HepG2 (cell line): ENCODE measurements at regions not wholly inside any gene's neighbourhood (a gene's known extent, or its start where the extent isn't known, plus 50 kb on each side); places are given as distances from the start of the nearest gene placed in this dataset.
A peak's percentile ranks its signal among the peaks of the same experiment; 100 is the strongest.

Source experiments
- CREM ChIP-seq, 2 experiments: sonication (generic) in 1 of 2; formaldehyde crosslinking in 1 of 2; IDR thresholded peaks; 2 replicates each; pipeline versions ENCODE4 v1.4.0 to v1.6.1; 2016 to 2020; ENCODE audit warnings: antibody characterized with exemption in 1 of 2, mild to moderate bottlenecking in 1 of 2, missing genetic modification reagents in 1 of 2
- DPF2 ChIP-seq: sonication (generic); formaldehyde crosslinking; IDR thresholded peaks from 2 replicates; pipeline ENCODE4 v1.4.0; 2020; ENCODE audit warnings: mild to moderate bottlenecking, low read depth, missing genetic modification reagents, borderline replicate concordance
- E2F1 ChIP-seq: sonication (generic); formaldehyde crosslinking; IDR thresholded peaks from 2 replicates; pipeline ENCODE4 v1.5.0; 2020; ENCODE audit warnings: missing genetic modification reagents
- ESRRA ChIP-seq: sonication (generic); formaldehyde crosslinking; IDR thresholded peaks from 2 replicates; pipeline ENCODE4 v1.5.1; 2020; ENCODE audit warnings: mild to moderate bottlenecking, low read depth, missing genetic modification reagents
- HNF4G ChIP-seq, 2 experiments: sonication (generic) in 1 of 2; formaldehyde crosslinking in 1 of 2; IDR thresholded peaks; 2 replicates each; pipeline versions ENCODE4 v1.4.0 to v1.6.1; 2011 to 2020; ENCODE audit warnings: borderline replicate concordance in 2 of 2, low read depth in 2 of 2, mild to moderate bottlenecking in 2 of 2, low read length in 1 of 2, missing genetic modification reagents in 1 of 2, moderate library complexity in 1 of 2
- HNRNPLL ChIP-seq: fragments of 200-400 bp; formaldehyde crosslinking; IDR thresholded peaks from 2 replicates; pipeline ENCODE4 v1.6.1; 2017; ENCODE audit warnings: mild to moderate bottlenecking, low read depth, low read length; ENCODE audit not compliant: poor library complexity, severe bottlenecking
- KDM6A ChIP-seq: IDR thresholded peaks from 2 replicates; pipeline ENCODE4 v1.6.1; 2016; ENCODE audit warnings: low read depth
- NFYB ChIP-seq: sonication (generic); formaldehyde crosslinking; IDR thresholded peaks from 2 replicates; pipeline ENCODE4 v1.4.0; 2020; ENCODE audit warnings: missing genetic modification reagents
- PHF21A ChIP-seq: sonication (generic); formaldehyde crosslinking; IDR thresholded peaks from 2 replicates; pipeline ENCODE4 v1.5.0; 2020; ENCODE audit warnings: mild to moderate bottlenecking, missing genetic modification reagents
- RARG ChIP-seq: sonication (generic); formaldehyde crosslinking; IDR thresholded peaks from 2 replicates; pipeline ENCODE4 v1.4.0; 2020; ENCODE audit warnings: low read depth, mild to moderate bottlenecking, missing genetic modification reagents
- SIN3A ChIP-seq: IDR thresholded peaks from 2 replicates; pipeline ENCODE4 v1.6.1; 2011; ENCODE audit warnings: low read depth, mild to moderate bottlenecking, control low read depth, low read length, borderline replicate concordance
- SOX13 ChIP-seq, 3 experiments: fragments of 450-650 bp in 1 of 3; sonication (generic) in 1 of 3; formaldehyde crosslinking in 1 of 3; IDR thresholded peaks in 2 of 3; conservative IDR thresholded peaks in 1 of 3; 2 replicates each; pipeline versions ENCODE4 v1.5.0 to v1.6.1; 2016 to 2020; ENCODE audit warnings: antibody characterized with exemption in 1 of 3, mild to moderate bottlenecking in 1 of 3, missing compliant biosample characterization in 1 of 3, missing genetic modification reagents in 1 of 3, moderate library complexity in 1 of 3
- TEAD3 ChIP-seq: optimal IDR thresholded peaks from 2 replicates; pipeline ENCODE3; 2016; ENCODE audit warnings: borderline replicate concordance
- ZNF550 ChIP-seq: sonication (generic); formaldehyde crosslinking; IDR thresholded peaks from 2 replicates; pipeline ENCODE4 v1.4.0; 2020; ENCODE audit warnings: mild to moderate bottlenecking, missing genetic modification reagents, borderline replicate concordance
- ZNF615 ChIP-seq: sonication (generic); formaldehyde crosslinking; IDR thresholded peaks from 2 replicates; pipeline ENCODE4 v1.5.0; 2020; ENCODE audit warnings: mild to moderate bottlenecking, missing genetic modification reagents, borderline replicate concordance
- ZNF781 ChIP-seq: sonication (generic); formaldehyde crosslinking; IDR thresholded peaks from 2 replicates; pipeline ENCODE4 v1.5.1; 2020; ENCODE audit warnings: borderline replicate concordance, mild to moderate bottlenecking, missing genetic modification reagents; ENCODE audit errors: not compliant biosample characterization
- TF ChIP-seq, protein P1 (sequence below): sonication (generic); formaldehyde crosslinking; IDR thresholded peaks from 2 replicates; pipeline ENCODE4 v1.4.0; 2020; ENCODE audit warnings: low read depth, mild to moderate bottlenecking, missing genetic modification reagents
- TF ChIP-seq, protein P2 (sequence below): IDR thresholded peaks from 2 replicates; pipeline ENCODE4 v1.6.1; 2016; ENCODE audit warnings: low read depth, control low read depth
- TF ChIP-seq, protein P3 (sequence below): sonication (generic); formaldehyde crosslinking; IDR thresholded peaks from 2 replicates; pipeline ENCODE4 v1.4.0; 2020; ENCODE audit warnings: missing genetic modification reagents, mild to moderate bottlenecking, borderline replicate concordance
- TF ChIP-seq, protein P4 (sequence below): sonication (generic); formaldehyde crosslinking; IDR thresholded peaks from 2 replicates; pipeline ENCODE4 v1.4.0; 2020; ENCODE audit warnings: low read depth, missing genetic modification reagents

DNA sequence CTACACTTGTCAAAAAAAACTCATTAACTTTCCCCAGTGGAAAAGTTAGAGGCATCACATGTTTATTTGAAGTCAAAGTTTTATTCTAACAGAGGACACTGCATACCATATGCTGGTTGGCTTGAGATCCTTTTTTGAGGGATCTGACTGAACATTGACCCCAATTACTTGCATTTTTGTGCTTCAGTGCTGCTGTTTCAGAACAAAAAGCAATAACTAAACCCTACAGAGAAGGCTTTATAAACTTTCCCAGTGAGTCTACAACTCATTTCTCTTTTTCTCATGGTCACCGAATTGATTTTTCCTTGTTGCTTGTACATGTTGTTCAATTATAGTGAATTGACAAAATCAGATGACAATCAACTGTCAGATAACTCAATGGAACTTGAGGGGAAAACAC is 69.3 kb upstream of the PHYHIPL start (continued):
- no peak for TF ChIP-seq ZNF781
- 0 out of 2 replicates have a peak, but pooled peaks have one; percentile 50 for TF ChIP-seq DPF2
- no peak for TF ChIP-seq E2F1
- TF ChIP-seq RARG (CRISPR knock-in tag), result no peak
- no peak for TF ChIP-seq NFYB (CRISPR knock-in tag)
- peak; percentile 49; the same call in 1 of the 2 replicates for TF ChIP-seq HNF4G (IDR thresholded peaks at IDR 0.05; ENCODE audit: borderline replicate concordance, low read depth, low read length)
- no peak for TF ChIP-seq HNF4G (CRISPR knock-in tag; IDR thresholded peaks at IDR 0.05; ENCODE audit: borderline replicate concordance, low read depth)
- no peak for TF ChIP-seq SIN3A
- TF ChIP-seq, protein P1, sequence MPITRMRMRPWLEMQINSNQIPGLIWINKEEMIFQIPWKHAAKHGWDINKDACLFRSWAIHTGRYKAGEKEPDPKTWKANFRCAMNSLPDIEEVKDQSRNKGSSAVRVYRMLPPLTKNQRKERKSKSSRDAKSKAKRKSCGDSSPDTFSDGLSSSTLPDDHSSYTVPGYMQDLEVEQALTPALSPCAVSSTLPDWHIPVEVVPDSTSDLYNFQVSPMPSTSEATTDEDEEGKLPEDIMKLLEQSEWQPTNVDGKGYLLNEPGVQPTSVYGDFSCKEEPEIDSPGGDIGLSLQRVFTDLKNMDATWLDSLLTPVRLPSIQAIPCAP (CRISPR knock-in tag), result no peak
- TF ChIP-seq, protein P2, sequence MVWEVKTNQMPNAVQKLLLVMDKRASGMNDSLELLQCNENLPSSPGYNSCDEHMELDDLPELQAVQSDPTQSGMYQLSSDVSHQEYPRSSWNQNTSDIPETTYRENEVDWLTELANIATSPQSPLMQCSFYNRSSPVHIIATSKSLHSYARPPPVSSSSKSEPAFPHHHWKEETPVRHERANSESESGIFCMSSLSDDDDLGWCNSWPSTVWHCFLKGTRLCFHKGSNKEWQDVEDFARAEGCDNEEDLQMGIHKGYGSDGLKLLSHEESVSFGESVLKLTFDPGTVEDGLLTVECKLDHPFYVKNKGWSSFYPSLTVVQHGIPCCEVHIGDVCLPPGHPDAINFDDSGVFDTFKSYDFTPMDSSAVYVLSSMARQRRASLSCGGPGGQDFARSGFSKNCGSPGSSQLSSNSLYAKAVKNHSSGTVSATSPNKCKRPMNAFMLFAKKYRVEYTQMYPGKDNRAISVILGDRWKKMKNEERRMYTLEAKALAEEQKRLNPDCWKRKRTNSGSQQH (CRISPR knock-in tag), result no peak
- no peak for TF ChIP-seq ZNF550 (CRISPR knock-in tag)
- TF ChIP-seq PHF21A (CRISPR knock-in tag), result peak; percentile 41; the same call in 1 of the 2 replicates
- TF ChIP-seq, protein P3, sequence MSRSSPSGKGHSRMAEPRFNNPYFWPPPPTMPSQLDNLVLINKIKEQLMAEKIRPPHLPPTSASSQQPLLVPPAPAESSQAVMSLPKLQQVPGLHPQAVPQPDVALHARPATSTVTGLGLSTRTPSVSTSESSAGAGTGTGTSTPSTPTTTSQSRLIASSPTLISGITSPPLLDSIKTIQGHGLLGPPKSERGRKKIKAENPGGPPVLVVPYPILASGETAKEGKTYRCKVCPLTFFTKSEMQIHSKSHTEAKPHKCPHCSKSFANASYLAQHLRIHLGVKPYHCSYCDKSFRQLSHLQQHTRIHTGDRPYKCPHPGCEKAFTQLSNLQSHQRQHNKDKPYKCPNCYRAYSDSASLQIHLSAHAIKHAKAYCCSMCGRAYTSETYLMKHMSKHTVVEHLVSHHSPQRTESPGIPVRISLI (CRISPR knock-in tag), result 0 out of 2 replicates have a peak, but pooled peaks have one; percentile 32
- TF ChIP-seq HNRNPLL, result no peak
- TF ChIP-seq ZNF615 (CRISPR knock-in tag), result no peak
- TF ChIP-seq CREM (IDR thresholded peaks at IDR 0.05), result peak; percentile 29; the same call in 1 of the 2 replicates
- no peak for TF ChIP-seq CREM (CRISPR knock-in tag; IDR thresholded peaks at IDR 0.05)
- TF ChIP-seq, protein P4, sequence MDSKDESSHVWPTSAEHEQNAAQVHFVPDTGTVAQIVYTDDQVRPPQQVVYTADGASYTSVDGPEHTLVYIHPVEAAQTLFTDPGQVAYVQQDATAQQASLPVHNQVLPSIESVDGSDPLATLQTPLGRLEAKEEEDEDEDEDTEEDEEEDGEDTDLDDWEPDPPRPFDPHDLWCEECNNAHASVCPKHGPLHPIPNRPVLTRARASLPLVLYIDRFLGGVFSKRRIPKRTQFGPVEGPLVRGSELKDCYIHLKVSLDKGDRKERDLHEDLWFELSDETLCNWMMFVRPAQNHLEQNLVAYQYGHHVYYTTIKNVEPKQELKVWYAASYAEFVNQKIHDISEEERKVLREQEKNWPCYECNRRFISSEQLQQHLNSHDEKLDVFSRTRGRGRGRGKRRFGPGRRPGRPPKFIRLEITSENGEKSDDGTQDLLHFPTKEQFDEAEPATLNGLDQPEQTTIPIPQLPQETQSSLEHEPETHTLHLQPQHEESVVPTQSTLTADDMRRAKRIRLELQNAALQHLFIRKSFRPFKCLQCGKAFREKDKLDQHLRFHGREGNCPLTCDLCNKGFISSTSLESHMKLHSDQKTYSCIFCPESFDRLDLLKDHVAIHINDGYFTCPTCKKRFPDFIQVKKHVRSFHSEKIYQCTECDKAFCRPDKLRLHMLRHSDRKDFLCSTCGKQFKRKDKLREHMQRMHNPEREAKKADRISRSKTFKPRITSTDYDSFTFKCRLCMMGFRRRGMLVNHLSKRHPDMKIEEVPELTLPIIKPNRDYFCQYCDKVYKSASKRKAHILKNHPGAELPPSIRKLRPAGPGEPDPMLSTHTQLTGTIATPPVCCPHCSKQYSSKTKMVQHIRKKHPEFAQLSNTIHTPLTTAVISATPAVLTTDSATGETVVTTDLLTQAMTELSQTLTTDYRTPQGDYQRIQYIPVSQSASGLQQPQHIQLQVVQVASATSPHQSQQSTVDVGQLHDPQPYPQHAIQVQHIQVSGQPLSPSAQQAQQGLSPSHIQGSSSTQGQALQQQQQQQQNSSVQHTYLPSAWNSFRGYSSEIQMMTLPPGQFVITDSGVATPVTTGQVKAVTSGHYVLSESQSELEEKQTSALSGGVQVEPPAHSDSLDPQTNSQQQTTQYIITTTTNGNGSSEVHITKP (CRISPR knock-in tag), result no peak
- TF ChIP-seq KDM6A (CRISPR knock-in tag), result peak; percentile 24; the same call in 1 of the 2 replicates
- TF ChIP-seq SOX13 (IDR thresholded peaks at IDR 0.05), result no peak
- peak in 1 of 2 experiments; percentile 49; a peak in 1 of 4 replicates for TF ChIP-seq SOX13 (CRISPR knock-in tag; conservative IDR thresholded peaks at IDR 0.05 in 1 of 2, IDR thresholded peaks at IDR 0.05 in 1 of 2)
- no peak for TF ChIP-seq ESRRA (CRISPR knock-in tag)
- TF ChIP-seq TEAD3 (CRISPR knock-in tag), result peak; percentile 46
